DOHH2 (cell line): ENCODE measurements at regions not wholly inside any gene's neighbourhood (a gene's known extent, or its start where the extent isn't known, plus 50 kb on each side); places are given as distances from the start of the nearest gene placed in this dataset.

Experiments used
- H3F3A ChIP-seq: fragments of 200-600 bp; sonication (generic), shearing (Covaris generic); 2 replicates; pipeline ENCODE4 v1.6.0; 2016; ENCODE audit warnings: antibody characterized with exemption, mild to moderate bottlenecking; ENCODE audit not compliant: control insufficient read depth, insufficient read depth
- H3K27ac ChIP-seq: fragments of 200-600 bp; sonication (generic); 2 replicates; pipeline ENCODE4 v1.5.1; 2014; ENCODE audit warnings: low read depth, mild to moderate bottlenecking, low read length, moderate library complexity
- H3K27me3 ChIP-seq: fragments of 200-600 bp; sonication (generic); 2 replicates; pipeline ENCODE4 v1.6.1; 2014; ENCODE audit warnings: mild to moderate bottlenecking, low read length, mixed read lengths; ENCODE audit not compliant: control insufficient read depth
- H3K36me3 ChIP-seq: fragments of 200-600 bp; sonication (generic); 2 replicates; pipeline ENCODE4 v1.6.1; 2014; ENCODE audit warnings: mild to moderate bottlenecking, low read length, moderate library complexity, mixed read lengths; ENCODE audit not compliant: control insufficient read depth
- H3K4me1 ChIP-seq: fragments of 200-600 bp; sonication (generic); 2 replicates; pipeline ENCODE4 v1.6.1; 2014; ENCODE audit warnings: mild to moderate bottlenecking, low read length, mixed read lengths; ENCODE audit not compliant: control insufficient read depth
- H3K4me2 ChIP-seq: fragments of 200-600 bp; sonication (generic); 2 replicates; pipeline ENCODE4 v1.6.0; 2014; ENCODE audit warnings: mild to moderate bottlenecking, low read length, moderate library complexity
- H3K4me3 ChIP-seq: fragments of 200-600 bp; sonication (generic); 2 replicates; pipeline ENCODE4 v1.5.1; 2014; ENCODE audit warnings: mild to moderate bottlenecking, low read length, mixed read lengths
- H3K79me2 ChIP-seq: fragments of 200-600 bp; sonication (generic); 2 replicates; pipeline ENCODE4 v1.6.1; 2014; ENCODE audit warnings: mild to moderate bottlenecking, low read length, mixed read lengths; ENCODE audit not compliant: control insufficient read depth
- H3K9me2 ChIP-seq: fragments of 200-600 bp; sonication (generic); replicated peaks from 2 replicates; pipeline ENCODE4 v1.6.1; 2014; ENCODE audit warnings: mild to moderate bottlenecking, low read length, mixed read lengths; ENCODE audit not compliant: control insufficient read depth
- H3K9me3 ChIP-seq: fragments of 200-600 bp; sonication (generic); 2 replicates; pipeline ENCODE4 v1.6.1; 2014; ENCODE audit warnings: antibody characterized with exemption, low read length, mixed read lengths; ENCODE audit not compliant: control insufficient read depth, insufficient read depth
- H4K20me1 ChIP-seq: fragments of 200-600 bp; sonication (generic); 2 replicates; pipeline ENCODE4 v1.6.0; 2014; ENCODE audit warnings: low read depth, mild to moderate bottlenecking, antibody characterized with exemption, low read length, moderate library complexity; ENCODE audit not compliant: control insufficient read depth, insufficient read depth
- CTCF ChIP-seq: fragments of 200-600 bp; sonication (generic); IDR thresholded peaks from one replicate; pipeline ENCODE4 v1.5.1; 2014; ENCODE audit warnings: antibody characterized with exemption, mild to moderate bottlenecking, low read depth, low read length; ENCODE audit not compliant: poor library complexity, severe bottlenecking
- EZH2phosphoT487 ChIP-seq: fragments of 200-600 bp; sonication (generic); IDR thresholded peaks from 2 replicates; pipeline ENCODE4 v1.6.1; 2017; ENCODE audit warnings: borderline replicate concordance, mild to moderate bottlenecking, antibody characterized with exemption, low read length, moderate library complexity, mixed read lengths

- Histone ChIP-seq H3F3A (no peaks in the 10 kb centered on the region), H3K4me3 (no peak overlapping the region), H3K4me2 (no peak overlapping the region), H3K36me3 (no peaks in the 10 kb centered on the region), H3K9me2 (no peaks in the 10 kb centered on the region), H4K20me1 (no peaks in the 10 kb centered on the region), H3K27me3 (no peaks in the 10 kb centered on the region), H3K9me3 (no peaks in the 10 kb centered on the region), H3K79me2 (no peaks in the 10 kb centered on the region), H3K4me1 (no peaks in the 10 kb centered on the region), H3K27ac (no peak overlapping the region)
- no peak for TF ChIP-seq EZH2phosphoT487
- no peak for TF ChIP-seq CTCF
Observed at GRCh38 chr3:65200310-65200970, 512.6 kb upstream of the ADAMTS9 start.

- TF ChIP-seq EZH2phosphoT487, result no peak
- no peak for TF ChIP-seq CTCF
- H3K4me3 ChIP-seq, result no peak overlapping the region
- no peaks in the 10 kb centered on the region for H3K9me2 ChIP-seq
- H3K9me3 ChIP-seq, result no peaks in the 10 kb centered on the region
- H3K36me3 ChIP-seq, result no peaks in the 10 kb centered on the region
- H3K4me1 ChIP-seq, result no peaks in the 10 kb centered on the region
- H3K27me3 ChIP-seq, result no peaks in the 10 kb centered on the region
- no peaks in the 10 kb centered on the region for H4K20me1 ChIP-seq
- H3K4me2 ChIP-seq, result no peak overlapping the region
- H3K27ac ChIP-seq, result no peak overlapping the region
- no peaks in the 10 kb centered on the region for H3F3A ChIP-seq
- H3K79me2 ChIP-seq, result no peaks in the 10 kb centered on the region
Observed at GRCh38 chr3:65196663-65197062, 508.9 kb upstream of the ADAMTS9 start.

GRCh38 chr3:65195211-65196006 lies 507.6 kb upstream of the ADAMTS9 start:
- H3K36me3 ChIP-seq, result no peaks in the 10 kb centered on the region
- H3K4me2 ChIP-seq, result no peak overlapping the region
- no peaks in the 10 kb centered on the region for H3K27me3 ChIP-seq
- no peaks in the 10 kb centered on the region for H4K20me1 ChIP-seq
- H3K9me2 ChIP-seq, result no peaks in the 10 kb centered on the region
- TF ChIP-seq CTCF (no peak), EZH2phosphoT487 (no peak)
- H3K79me2 ChIP-seq, result no peaks in the 10 kb centered on the region
- no peaks in the 10 kb centered on the region for H3K4me1 ChIP-seq
- H3K9me3 ChIP-seq, result no peaks in the 10 kb centered on the region
- H3K27ac ChIP-seq, result no peak overlapping the region
- no peaks in the 10 kb centered on the region for H3F3A ChIP-seq
- no peak overlapping the region for H3K4me3 ChIP-seq
